CD14-positive monocyte (primary cell): ENCODE measurements at regions not wholly inside any gene's neighbourhood (a gene's known extent, or its start where the extent isn't known, plus 50 kb on each side); places are given as distances from the start of the nearest gene placed in this dataset.

Experiments used
- DNase-seq, 3 donors: peaks; one replicate each; pipeline ENCODE4 v3.0.0-alpha.2; 2011 to 2022
- H2AFZ ChIP-seq: 2 replicates; pipeline ENCODE4 v1.6.0; 2012; ENCODE audit warnings: mild to moderate bottlenecking, low read depth, low read length, inconsistent platforms; ENCODE audit not compliant: insufficient read depth, poor library complexity, severe bottlenecking
- H3K27ac ChIP-seq, 2 donors: 1 replicate in 1 of 2; 2 replicates in 1 of 2; pipeline ENCODE4 v1.5.1; 2012 to 2013; ENCODE audit warnings: low read length in 2 of 2, control low read depth in 1 of 2, inconsistent platforms in 1 of 2, low read depth in 1 of 2, mild to moderate bottlenecking in 1 of 2
- H3K27me3 ChIP-seq, 2 donors: one replicate each; pipeline versions ENCODE4 v1.6.0 to v1.6.1; 2011 to 2013; ENCODE audit warnings: low read length in 2 of 2; ENCODE audit not compliant: control insufficient read depth in 2 of 2, insufficient read depth in 2 of 2
- H3K36me3 ChIP-seq, 2 donors: replicated peaks in 1 of 2; 1 replicate in 1 of 2; 2 replicates in 1 of 2; pipeline versions ENCODE4 v1.5.1 to v1.6.1; 2012 to 2013; ENCODE audit warnings: low read length in 2 of 2, control low read depth in 1 of 2, inconsistent platforms in 1 of 2, mild to moderate bottlenecking in 1 of 2; ENCODE audit not compliant: insufficient read depth in 2 of 2, control insufficient read depth in 1 of 2
- H3K4me1 ChIP-seq, 2 donors: 1 replicate in 1 of 2; 2 replicates in 1 of 2; pipeline versions ENCODE4 v1.5.1 to v1.6.1; 2012 to 2013; ENCODE audit warnings: low read length in 2 of 2, control low read depth in 1 of 2, inconsistent platforms in 1 of 2, mild to moderate bottlenecking in 1 of 2, moderate library complexity in 1 of 2; ENCODE audit not compliant: insufficient read depth in 2 of 2, control insufficient read depth in 1 of 2
- H3K4me2 ChIP-seq: replicated peaks from 2 replicates; pipeline ENCODE3; 2012; ENCODE audit warnings: low read length, moderate library complexity, mild to moderate bottlenecking; ENCODE audit not compliant: poor library complexity, severe bottlenecking; ENCODE audit errors: extremely low read depth
- H3K4me3 ChIP-seq, 3 experiments: fragments of 200-600 bp in 1 of 3; sonication (generic) in 1 of 3; replicated peaks in 1 of 3; 1 replicate in 2 of 3; 2 replicates in 1 of 3; pipeline ENCODE4 v1.5.1; 2011 to 2013; ENCODE audit warnings: low read length in 3 of 3, mild to moderate bottlenecking in 3 of 3, control low read depth in 2 of 3, low read depth in 2 of 3, inconsistent platforms in 1 of 3, moderate library complexity in 1 of 3
- H3K79me2 ChIP-seq: 2 replicates; pipeline ENCODE4 v1.6.0; 2012; ENCODE audit warnings: mild to moderate bottlenecking, control low read depth, inconsistent platforms, low read length, moderate library complexity; ENCODE audit not compliant: insufficient read depth
- H3K9ac ChIP-seq: 2 replicates; pipeline ENCODE4 v1.6.0; 2017; ENCODE audit warnings: low read length, mild to moderate bottlenecking; ENCODE audit not compliant: insufficient read depth, poor library complexity, severe bottlenecking
- H3K9me3 ChIP-seq, 2 donors: replicated peaks in 1 of 2; 1 replicate in 1 of 2; 2 replicates in 1 of 2; pipeline versions ENCODE4 v1.5.1 to v1.6.1; 2012 to 2013; ENCODE audit warnings: low read length in 2 of 2, control low read depth in 1 of 2; ENCODE audit not compliant: control insufficient read depth in 1 of 2, insufficient read depth in 1 of 2
- H4K20me1 ChIP-seq: 2 replicates; pipeline ENCODE4 v1.6.0; 2012; ENCODE audit warnings: mild to moderate bottlenecking, low read length, control low read depth, moderate library complexity; ENCODE audit not compliant: insufficient read depth
- H3K27ac Mint-ChIP-seq, 7 donors: one replicate each; pipeline ENCODE4 v1.8.0; 2020; ENCODE audit warnings: mild to moderate bottlenecking in 7 of 7, mixed read lengths in 7 of 7, moderate library complexity in 6 of 7, inconsistent platforms in 2 of 7
- H3K27me3 Mint-ChIP-seq, 3 donors: one replicate each; pipeline ENCODE4 v1.8.0; 2021 to 2022; ENCODE audit warnings: low read depth in 3 of 3, mild to moderate bottlenecking in 3 of 3, mixed read lengths in 3 of 3, moderate library complexity in 3 of 3, inconsistent platforms in 1 of 3
- H3K36me3 Mint-ChIP-seq, 2 donors: one replicate each; pipeline ENCODE4 v1.8.0; 2020; ENCODE audit warnings: mixed read lengths in 2 of 2, inconsistent platforms in 1 of 2, mild to moderate bottlenecking in 1 of 2
- H3K4me1 Mint-ChIP-seq: one replicate; pipeline ENCODE4 v1.8.0; 2020; ENCODE audit warnings: mild to moderate bottlenecking, mixed read lengths
- H3K4me3 Mint-ChIP-seq, 2 donors: one replicate each; pipeline ENCODE4 v1.8.0; 2020; ENCODE audit warnings: mild to moderate bottlenecking in 2 of 2, mixed read lengths in 2 of 2, moderate library complexity in 1 of 2
- H3K9me3 Mint-ChIP-seq, 7 donors: one replicate each; pipeline ENCODE4 v1.8.0; 2020 to 2022; ENCODE audit warnings: mixed read lengths in 7 of 7, mild to moderate bottlenecking in 6 of 7, moderate library complexity in 6 of 7, inconsistent platforms in 2 of 7
- WGBS: methylation state at CpG from one replicate; pipeline ENCODE4 v1.1.5; 2013; ENCODE audit warnings: missing lambda C conversion rate; ENCODE audit not compliant: insufficient coverage; 5-methylcytosine and 5-hydroxymethylcytosine counted together
- intact Hi-C, 2 donors: fragments of 100-400 bp; cut with micrococcal nuclease; formaldehyde crosslinking; loops; one replicate each; pipeline versions ENCODE4 v1.15.0 to v1.15.1; 2023
- TF ChIP-seq, protein P1 (sequence below): fragments of 200-600 bp; IDR thresholded peaks from one replicate; pipeline ENCODE4 v1.8.0; 2022; ENCODE audit warnings: antibody characterized with exemption, mild to moderate bottlenecking

DNA sequence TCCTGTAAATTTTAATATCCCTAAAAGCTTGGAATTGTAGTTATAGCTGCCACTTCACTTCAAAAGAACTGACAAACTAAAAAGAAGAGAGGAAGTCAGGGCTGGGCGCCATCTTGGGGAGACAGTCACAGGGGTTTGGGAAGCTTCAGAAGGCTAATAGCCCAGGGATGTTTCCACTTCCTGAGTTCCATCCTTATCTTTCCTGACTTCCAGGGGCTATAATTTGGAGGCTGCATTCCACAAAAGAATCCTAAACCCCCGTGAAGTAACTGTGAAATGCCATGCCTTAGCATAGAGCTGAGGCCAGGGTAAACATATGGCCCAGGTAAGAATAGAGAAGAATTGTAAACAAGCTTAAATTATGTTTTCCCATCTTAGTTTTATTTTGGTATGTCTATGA is 75.4 kb upstream of the LPAR1 start:
- no peak overlapping the region for H3K9ac ChIP-seq
- H3K9me3 ChIP-seq: no peaks in the 10 kb centered on the region
- no peaks in the 10 kb centered on the region for H3K36me3 ChIP-seq
- H3K27me3 Mint-ChIP-seq: no peaks in the 10 kb centered on the region
- no peaks in the 10 kb centered on the region for H4K20me1 ChIP-seq
- WGBS: no CpG with 5 or more reads among the region's 2 CpGs
- intact Hi-C loops: no loop called here
- DNase-seq: no peak
- no peak overlapping the region for H3K4me3 Mint-ChIP-seq
- H3K27ac Mint-ChIP-seq: no peak overlapping the region
- peaks cover 14% of the 10 kb centered on the region in 2 donors for H3K4me1 ChIP-seq
- H2AFZ ChIP-seq: no peak overlapping the region
- no peak overlapping the region for H3K27ac ChIP-seq
- no peak overlapping the region for H3K4me3 ChIP-seq
- peaks cover 0 to 6% (median 4%) of the 10 kb centered on the region in 7 donors for H3K9me3 Mint-ChIP-seq
- TF ChIP-seq, protein P1, sequence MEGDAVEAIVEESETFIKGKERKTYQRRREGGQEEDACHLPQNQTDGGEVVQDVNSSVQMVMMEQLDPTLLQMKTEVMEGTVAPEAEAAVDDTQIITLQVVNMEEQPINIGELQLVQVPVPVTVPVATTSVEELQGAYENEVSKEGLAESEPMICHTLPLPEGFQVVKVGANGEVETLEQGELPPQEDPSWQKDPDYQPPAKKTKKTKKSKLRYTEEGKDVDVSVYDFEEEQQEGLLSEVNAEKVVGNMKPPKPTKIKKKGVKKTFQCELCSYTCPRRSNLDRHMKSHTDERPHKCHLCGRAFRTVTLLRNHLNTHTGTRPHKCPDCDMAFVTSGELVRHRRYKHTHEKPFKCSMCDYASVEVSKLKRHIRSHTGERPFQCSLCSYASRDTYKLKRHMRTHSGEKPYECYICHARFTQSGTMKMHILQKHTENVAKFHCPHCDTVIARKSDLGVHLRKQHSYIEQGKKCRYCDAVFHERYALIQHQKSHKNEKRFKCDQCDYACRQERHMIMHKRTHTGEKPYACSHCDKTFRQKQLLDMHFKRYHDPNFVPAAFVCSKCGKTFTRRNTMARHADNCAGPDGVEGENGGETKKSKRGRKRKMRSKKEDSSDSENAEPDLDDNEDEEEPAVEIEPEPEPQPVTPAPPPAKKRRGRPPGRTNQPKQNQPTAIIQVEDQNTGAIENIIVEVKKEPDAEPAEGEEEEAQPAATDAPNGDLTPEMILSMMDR: no peak
- H3K4me1 Mint-ChIP-seq: peaks cover 16% of the 10 kb centered on the region
- H3K27me3 ChIP-seq: no peaks in the 10 kb centered on the region
- no peak overlapping the region for H3K4me2 ChIP-seq
- no peaks in the 10 kb centered on the region for H3K79me2 ChIP-seq
- no peaks in the 10 kb centered on the region for H3K36me3 Mint-ChIP-seq

DNA sequence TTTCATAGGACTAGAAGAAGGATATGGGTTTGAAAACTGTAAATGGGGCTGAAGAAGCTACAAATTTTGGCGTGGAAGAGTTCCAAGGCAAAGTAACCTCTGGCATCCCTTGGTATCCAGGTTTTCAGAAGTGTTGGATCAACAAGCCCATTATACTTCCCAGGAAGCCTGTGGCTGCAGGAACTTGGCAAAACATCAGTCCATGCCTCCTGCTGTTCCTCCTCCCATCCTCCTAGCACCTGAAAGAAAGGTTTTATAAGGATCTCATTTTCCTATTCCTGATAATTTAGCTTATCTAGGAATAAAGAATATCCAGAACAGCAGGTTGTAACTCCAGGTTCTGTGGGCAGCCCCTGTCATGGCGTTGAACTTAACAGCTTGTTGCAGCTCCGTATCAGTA is 72.5 kb upstream of the LPAR1 start:
- Histone ChIP-seq H3K9ac (no peak overlapping the region), H4K20me1 (no peaks in the 10 kb centered on the region), H3K4me3 (no peak overlapping the region), H3K27me3 (no peaks in the 10 kb centered on the region), H3K9me3 (no peaks in the 10 kb centered on the region), H3K27ac (no peak overlapping the region), H3K4me2 (no peak overlapping the region), H3K4me1 (peaks cover 18 to 24% of the 10 kb centered on the region in 2 donors), H3K79me2 (no peaks in the 10 kb centered on the region), H3K36me3 (no peaks in the 10 kb centered on the region), H2AFZ (no peak overlapping the region)
- intact Hi-C loops: no loop called here
- WGBS: no CpG with 5 or more reads among the region's 3 CpGs
- no peaks in the 10 kb centered on the region for H3K27me3 Mint-ChIP-seq
- no peaks in the 10 kb centered on the region for H3K36me3 Mint-ChIP-seq
- no peak overlapping the region for H3K27ac Mint-ChIP-seq
- no peak for DNase-seq
- H3K9me3 Mint-ChIP-seq: peaks cover 0 to 6% (median 4%) of the 10 kb centered on the region in 7 donors
- TF ChIP-seq, protein P1: no peak
- H3K4me1 Mint-ChIP-seq: peaks cover 24% of the 10 kb centered on the region
- no peak overlapping the region for H3K4me3 Mint-ChIP-seq
